ENCODE measurements at regions not wholly inside any gene's neighbourhood (a gene's known extent, or its start where the extent isn't known, plus 50 kb on each side); places are given as distances from the start of the nearest gene placed in this dataset.

DNA sequence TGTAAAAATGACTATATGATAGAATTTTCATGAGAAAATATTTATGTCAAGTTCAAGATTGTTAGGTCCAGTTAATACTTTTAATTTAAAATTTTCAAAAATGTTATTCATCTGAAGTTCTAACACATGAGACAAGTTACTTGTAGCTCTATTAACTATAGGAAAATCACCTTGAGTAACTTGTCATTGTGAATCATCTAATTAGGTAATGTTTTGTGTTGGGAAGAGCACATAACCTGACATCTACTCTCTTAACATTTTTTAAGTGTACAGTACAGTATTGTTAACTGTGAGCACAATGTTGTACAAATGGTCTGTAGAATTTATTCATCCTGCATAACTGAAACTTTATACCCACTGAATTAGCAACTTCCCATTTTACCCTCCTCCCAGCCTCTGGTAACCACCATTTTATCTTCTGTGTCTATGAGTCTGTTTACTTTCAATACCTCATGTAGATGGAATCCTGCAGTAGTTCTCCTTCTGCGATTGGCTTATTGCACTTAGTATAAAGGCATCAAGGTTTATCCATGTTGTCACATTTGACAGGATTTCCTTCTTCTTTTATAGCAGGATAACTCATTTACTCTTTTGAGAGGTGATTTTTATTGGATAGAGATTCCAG, 54.6 kb downstream of the ARL4A start:
- Histone ChIP-seq H3K27ac (ENCODE audit: low read depth in 2 of 2, low read length in 2 of 2) (no peak overlapping the region), H3K27me3 (ENCODE audit: control insufficient read depth, insufficient read depth, low read length) (no peaks in the 10 kb centered on the region), H3K9ac (ENCODE audit: low read length in 3 of 3) (no peak overlapping the region), H3K4me1 (ENCODE audit: control insufficient read depth in 2 of 3, insufficient read depth in 2 of 3, low read depth in 1 of 3, low read length in 3 of 3) (no peaks in the 10 kb centered on the region), H3K9me3 (ENCODE audit: control insufficient read depth in 2 of 3, insufficient read depth in 1 of 3, low read length in 3 of 3) (no peaks in the 10 kb centered on the region), H3K4me3 (ENCODE audit: low read length in 3 of 3) (no peak overlapping the region), H3K36me3 (ENCODE audit: control insufficient read depth in 2 of 3, insufficient read depth in 3 of 3, low read length in 3 of 3) (no peaks in the 10 kb centered on the region)
- FAIRE-seq (no peak), DNase-seq (no peak)
- TF ChIP-seq, protein P1, sequence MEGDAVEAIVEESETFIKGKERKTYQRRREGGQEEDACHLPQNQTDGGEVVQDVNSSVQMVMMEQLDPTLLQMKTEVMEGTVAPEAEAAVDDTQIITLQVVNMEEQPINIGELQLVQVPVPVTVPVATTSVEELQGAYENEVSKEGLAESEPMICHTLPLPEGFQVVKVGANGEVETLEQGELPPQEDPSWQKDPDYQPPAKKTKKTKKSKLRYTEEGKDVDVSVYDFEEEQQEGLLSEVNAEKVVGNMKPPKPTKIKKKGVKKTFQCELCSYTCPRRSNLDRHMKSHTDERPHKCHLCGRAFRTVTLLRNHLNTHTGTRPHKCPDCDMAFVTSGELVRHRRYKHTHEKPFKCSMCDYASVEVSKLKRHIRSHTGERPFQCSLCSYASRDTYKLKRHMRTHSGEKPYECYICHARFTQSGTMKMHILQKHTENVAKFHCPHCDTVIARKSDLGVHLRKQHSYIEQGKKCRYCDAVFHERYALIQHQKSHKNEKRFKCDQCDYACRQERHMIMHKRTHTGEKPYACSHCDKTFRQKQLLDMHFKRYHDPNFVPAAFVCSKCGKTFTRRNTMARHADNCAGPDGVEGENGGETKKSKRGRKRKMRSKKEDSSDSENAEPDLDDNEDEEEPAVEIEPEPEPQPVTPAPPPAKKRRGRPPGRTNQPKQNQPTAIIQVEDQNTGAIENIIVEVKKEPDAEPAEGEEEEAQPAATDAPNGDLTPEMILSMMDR (IDR thresholded peaks at IDR 0.05; ENCODE audit: borderline replicate concordance, extremely low read depth, insufficient read depth), result no peak
- intact Hi-C loops (cut with DNase I), result no loop called here

DNA sequence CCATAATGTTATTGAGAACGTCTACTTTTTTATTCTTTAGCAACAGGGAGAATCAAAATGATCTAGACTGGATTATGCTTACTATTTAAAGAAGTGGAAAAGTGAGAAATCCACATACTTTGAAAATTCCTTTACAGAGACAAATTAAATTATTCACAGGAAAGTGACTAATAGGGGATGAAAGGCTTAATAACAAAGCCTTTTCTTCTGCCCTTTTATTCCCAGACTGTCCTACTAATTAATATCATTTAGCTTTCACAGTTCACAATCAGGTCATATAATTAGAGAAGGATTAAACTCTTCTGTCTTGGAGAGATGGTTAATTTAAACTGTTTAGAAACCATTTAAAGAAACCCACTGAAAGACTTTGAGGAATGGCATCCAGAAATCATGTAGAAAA, 58.8 kb downstream of the ARL4A start:
- no peak for DNase-seq
- intact Hi-C loops (cut with DNase I), result no loop called here
- Histone ChIP-seq H3K27me3 (ENCODE audit: control insufficient read depth, insufficient read depth, low read length) (no peaks in the 10 kb centered on the region), H3K27ac (ENCODE audit: low read depth in 2 of 2, low read length in 2 of 2) (no peak overlapping the region), H3K9ac (ENCODE audit: low read length in 3 of 3) (no peak overlapping the region), H3K4me3 (ENCODE audit: low read length in 3 of 3) (no peak overlapping the region), H3K9me3 (ENCODE audit: control insufficient read depth in 2 of 3, insufficient read depth in 1 of 3, low read length in 3 of 3) (no peaks in the 10 kb centered on the region), H3K4me1 (ENCODE audit: control insufficient read depth in 2 of 3, insufficient read depth in 2 of 3, low read depth in 1 of 3, low read length in 3 of 3) (no peaks in the 10 kb centered on the region), H3K36me3 (ENCODE audit: control insufficient read depth in 2 of 3, insufficient read depth in 3 of 3, low read length in 3 of 3) (no peaks in the 10 kb centered on the region)
- TF ChIP-seq, protein P1 (IDR thresholded peaks at IDR 0.05; ENCODE audit: borderline replicate concordance, extremely low read depth, insufficient read depth), result no peak
- no peak for FAIRE-seq

DNA sequence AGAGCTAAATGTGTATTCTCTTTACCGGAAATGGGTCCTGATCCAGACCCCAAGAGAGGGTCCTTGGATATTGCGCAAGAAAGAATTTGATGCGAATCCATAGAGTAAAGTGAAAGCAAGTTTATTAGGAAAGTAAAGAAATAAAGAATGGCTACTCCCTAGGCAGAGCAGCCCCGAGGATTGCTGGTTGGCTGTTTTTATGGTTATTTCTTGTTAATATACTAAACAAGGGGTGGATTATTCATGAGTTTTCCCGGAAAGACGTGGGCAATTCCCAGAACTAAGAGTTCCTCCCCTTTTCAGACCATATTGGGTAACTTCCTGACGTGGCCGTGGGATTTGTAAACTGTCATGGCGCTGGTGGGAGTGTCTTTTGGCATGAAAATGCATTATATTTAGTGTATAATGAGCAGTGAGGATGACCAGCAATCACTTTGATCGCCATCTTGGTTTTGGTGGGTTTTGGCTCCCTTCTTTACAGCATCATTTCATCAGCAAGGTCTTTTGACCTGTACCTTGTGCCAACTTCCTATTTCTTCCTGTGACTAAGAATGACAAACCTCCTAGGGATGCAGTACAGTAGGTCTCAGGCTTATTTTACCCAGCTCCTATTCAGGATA, 60.4 kb downstream of the ARL4A start:
- H3K4me1 ChIP-seq (ENCODE audit: control insufficient read depth in 2 of 3, insufficient read depth in 2 of 3, low read depth in 1 of 3, low read length in 3 of 3), result no peaks in the 10 kb centered on the region
- no peaks in the 10 kb centered on the region for H3K27me3 ChIP-seq (ENCODE audit: control insufficient read depth, insufficient read depth, low read length)
- TF ChIP-seq, protein P1 (IDR thresholded peaks at IDR 0.05; ENCODE audit: borderline replicate concordance, extremely low read depth, insufficient read depth), result no peak
- no peak overlapping the region for H3K27ac ChIP-seq (ENCODE audit: low read depth in 2 of 2, low read length in 2 of 2)
- no peak overlapping the region for H3K4me3 ChIP-seq (ENCODE audit: low read length in 3 of 3)
- DNase-seq (no peak), FAIRE-seq (no peak)
- no peak overlapping the region for H3K9ac ChIP-seq (ENCODE audit: low read length in 3 of 3)
- no peaks in the 10 kb centered on the region for H3K9me3 ChIP-seq (ENCODE audit: control insufficient read depth in 2 of 3, insufficient read depth in 1 of 3, low read length in 3 of 3)
- intact Hi-C loops (cut with DNase I), result no loop called here
- no peaks in the 10 kb centered on the region for H3K36me3 ChIP-seq (ENCODE audit: control insufficient read depth in 2 of 3, insufficient read depth in 3 of 3, low read length in 3 of 3)
